Upper lobe of right lung (tissue), 1 donor: ENCODE measurements at regions not wholly inside any gene's neighbourhood (a gene's known extent, or its start where the extent isn't known, plus 50 kb on each side); places are given as distances from the start of the nearest gene placed in this dataset.

Source experiments
- ATAC-seq: fragments of 200-7000 bp; cut with Tn5 transposase; one replicate; pipeline ENCODE4 v1.9.1; 2020; ENCODE audit warnings: mild to moderate bottlenecking, moderate library complexity
- DNase-seq: peaks from one replicate; pipeline ENCODE4 v3.0.0-alpha.2; 2020
- H3K27ac ChIP-seq: fragments of 200-600 bp; one replicate; pipeline ENCODE4 v1.8.0; 2022
- H3K27me3 ChIP-seq: fragments of 200-600 bp; one replicate; pipeline ENCODE4 v1.8.0; 2022; ENCODE audit warnings: mild to moderate bottlenecking
- H3K36me3 ChIP-seq: fragments of 200-600 bp; one replicate; pipeline ENCODE4 v1.8.0; 2022
- H3K4me1 ChIP-seq: fragments of 200-600 bp; one replicate; pipeline ENCODE4 v1.8.0; 2022
- H3K4me3 ChIP-seq: fragments of 200-600 bp; one replicate; pipeline ENCODE4 v1.8.0; 2022; ENCODE audit warnings: mild to moderate bottlenecking
- H3K9me3 ChIP-seq: fragments of 200-600 bp; one replicate; pipeline ENCODE4 v1.8.0; 2022
- intact Hi-C: fragments of 100-400 bp; cut with DNase I; formaldehyde crosslinking; loops from one replicate; pipeline ENCODE4 v1.11.0; 2022
- TF ChIP-seq, protein P1 (sequence below): fragments of 200-600 bp; IDR thresholded peaks from one replicate; pipeline ENCODE4 v1.8.0; 2022; ENCODE audit warnings: antibody characterized with exemption
- donor health status: DM: no; HTN: yes; CAD: no; lungs with severe emphysema.

DNA sequence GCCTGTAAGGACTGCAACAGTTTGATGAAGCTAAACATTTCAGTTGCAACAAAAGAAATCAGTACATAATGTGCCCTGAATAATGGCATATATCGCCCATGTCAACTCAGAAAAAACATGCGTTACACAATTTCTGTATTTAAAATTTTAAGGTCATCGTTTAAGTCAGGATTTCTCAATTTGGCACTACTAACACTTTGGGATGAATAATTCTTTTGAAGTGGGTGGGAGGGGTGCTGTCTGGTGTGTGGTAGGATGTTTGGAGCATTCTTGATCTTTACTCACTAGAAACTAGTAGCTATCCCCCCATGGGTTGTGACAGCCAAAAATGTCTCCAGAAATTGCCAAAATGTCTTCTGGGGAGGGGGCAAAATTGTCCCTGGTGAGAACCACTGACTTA, 50.7 kb upstream of the CNTNAP4 start:
- no peak for ATAC-seq
- intact Hi-C loops = no loop called here
- no peak overlapping the region for H3K27ac ChIP-seq
- no peak overlapping the region for H3K4me3 ChIP-seq
- no peaks in the 10 kb centered on the region for H3K9me3 ChIP-seq
- TF ChIP-seq, protein P1, sequence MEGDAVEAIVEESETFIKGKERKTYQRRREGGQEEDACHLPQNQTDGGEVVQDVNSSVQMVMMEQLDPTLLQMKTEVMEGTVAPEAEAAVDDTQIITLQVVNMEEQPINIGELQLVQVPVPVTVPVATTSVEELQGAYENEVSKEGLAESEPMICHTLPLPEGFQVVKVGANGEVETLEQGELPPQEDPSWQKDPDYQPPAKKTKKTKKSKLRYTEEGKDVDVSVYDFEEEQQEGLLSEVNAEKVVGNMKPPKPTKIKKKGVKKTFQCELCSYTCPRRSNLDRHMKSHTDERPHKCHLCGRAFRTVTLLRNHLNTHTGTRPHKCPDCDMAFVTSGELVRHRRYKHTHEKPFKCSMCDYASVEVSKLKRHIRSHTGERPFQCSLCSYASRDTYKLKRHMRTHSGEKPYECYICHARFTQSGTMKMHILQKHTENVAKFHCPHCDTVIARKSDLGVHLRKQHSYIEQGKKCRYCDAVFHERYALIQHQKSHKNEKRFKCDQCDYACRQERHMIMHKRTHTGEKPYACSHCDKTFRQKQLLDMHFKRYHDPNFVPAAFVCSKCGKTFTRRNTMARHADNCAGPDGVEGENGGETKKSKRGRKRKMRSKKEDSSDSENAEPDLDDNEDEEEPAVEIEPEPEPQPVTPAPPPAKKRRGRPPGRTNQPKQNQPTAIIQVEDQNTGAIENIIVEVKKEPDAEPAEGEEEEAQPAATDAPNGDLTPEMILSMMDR = no peak
- no peaks in the 10 kb centered on the region for H3K36me3 ChIP-seq
- no peaks in the 10 kb centered on the region for H3K27me3 ChIP-seq
- H3K4me1 ChIP-seq = no peaks in the 10 kb centered on the region
- DNase-seq = no peak
